ENCODE measurements at regions not wholly inside any gene's neighbourhood (a gene's known extent, or its start where the extent isn't known, plus 50 kb on each side); places are given as distances from the start of the nearest gene placed in this dataset.

GRCh38 chr10:109762555-109762954 is 160.8 kb downstream of the XPNPEP1 start:
- no peak for TF ChIP-seq CTCF (IDR thresholded peaks at IDR 0.05; ENCODE audit: poor library complexity)
- TF ChIP-seq EZH2phosphoT487 (IDR thresholded peaks at IDR 0.05; ENCODE audit: low read depth, severe bottlenecking, unreplicated experiment), result no peak
